PC-3 (cell line): ENCODE measurements at regions not wholly inside any gene's neighbourhood (a gene's known extent, or its start where the extent isn't known, plus 50 kb on each side); places are given as distances from the start of the nearest gene placed in this dataset.
A peak's percentile ranks its signal among the peaks of the same experiment; 100 is the strongest.

Source experiments
- ATAC-seq: fragments of 200-7000 bp; cut with Tn5 transposase; 2 replicates; pipeline ENCODE4 v1.9.1; 2020; ENCODE audit warnings: mild to moderate bottlenecking, moderate library complexity
- BruUV-seq: library from RNA; stranded (reverse); fragments of 400-500 nt; replicated peaks from 2 replicates; lab custom pipeline; 2021; lab: Mats Ljungman, UMichigan
- CTCF ChIA-PET: fragments of 300-600 bp; sonication (Branson Sonifier 250); formaldehyde crosslinking; loops from one replicate; lab custom pipeline; 2022; ENCODE audit warnings: antibody characterized with exemption; lab: Charles Lee
- POLR2A ChIA-PET: fragments of 300-600 bp; sonication (Branson Sonifier 250); formaldehyde crosslinking; loops from one replicate; lab custom pipeline; 2022; ENCODE audit warnings: antibody characterized with exemption; ENCODE audit not compliant: unreplicated experiment; lab: Charles Lee
- DNase-seq: peaks from one replicate; pipeline ENCODE4 v3.0.0-alpha.2; 2015
- H2AFZ ChIP-seq: fragments of 300-600 bp; sonication (generic); 2 replicates; pipeline ENCODE4 v1.6.0; 2016; ENCODE audit warnings: antibody characterized with exemption, low read length
- H3F3A ChIP-seq: fragments of 300-600 bp; sonication (generic); one replicate; pipeline ENCODE4 v1.6.0; 2017; ENCODE audit warnings: antibody characterized with exemption, low read length, control low read depth, mild to moderate bottlenecking; ENCODE audit not compliant: unreplicated experiment
- H3K27ac ChIP-seq: fragments of 300-600 bp; sonication (generic); 2 replicates; pipeline ENCODE4 v1.5.1; 2016; ENCODE audit warnings: mild to moderate bottlenecking, low read length
- H3K27me3 ChIP-seq: fragments of 300-600 bp; sonication (generic); 2 replicates; pipeline ENCODE4 v1.6.1; 2016; ENCODE audit warnings: low read length, mixed read lengths
- H3K36me3 ChIP-seq: fragments of 300-600 bp; sonication (generic); 2 replicates; pipeline ENCODE4 v1.6.1; 2016; ENCODE audit warnings: low read depth, mixed run types, low read length, mixed read lengths
- H3K4me1 ChIP-seq: fragments of 300-600 bp; sonication (generic); 2 replicates; pipeline ENCODE4 v1.5.1; 2016; ENCODE audit warnings: low read length; ENCODE audit not compliant: insufficient read depth
- H3K4me2 ChIP-seq: fragments of 300-600 bp; sonication (generic); 2 replicates; pipeline ENCODE4 v1.6.0; 2016; ENCODE audit warnings: low read length
- H3K4me3 ChIP-seq: fragments of 300-600 bp; sonication (generic); 2 replicates; pipeline ENCODE4 v1.5.1; 2016; ENCODE audit warnings: mild to moderate bottlenecking, low read length, mixed read lengths
- H3K79me2 ChIP-seq: fragments of 300-600 bp; sonication (generic); 2 replicates; pipeline ENCODE4 v1.6.1; 2017; ENCODE audit warnings: low read length, mixed read lengths
- H3K9ac ChIP-seq: fragments of 300-600 bp; sonication (generic); 2 replicates; pipeline ENCODE4 v1.6.0; 2016; ENCODE audit warnings: mild to moderate bottlenecking, low read length
- H3K9me2 ChIP-seq: fragments of 300-600 bp; sonication (generic); replicated peaks from 2 replicates; pipeline ENCODE4 v1.6.1; 2016; ENCODE audit warnings: mixed run types, low read length, mixed read lengths
- H3K9me3 ChIP-seq: fragments of 300-600 bp; sonication (generic); 2 replicates; pipeline ENCODE4 v1.6.1; 2016; ENCODE audit warnings: low read length, mixed read lengths
- H4K20me1 ChIP-seq: fragments of 300-600 bp; sonication (generic); 2 replicates; pipeline ENCODE4 v1.6.1; 2016; ENCODE audit warnings: low read length, mixed read lengths
- CTCF ChIP-seq: fragments of 300-600 bp; sonication (generic); conservative IDR thresholded peaks from 2 replicates; pipeline ENCODE4 v1.5.1; 2017; ENCODE audit warnings: antibody characterized with exemption, low read depth, mild to moderate bottlenecking, low read length
- EZH2 ChIP-seq: fragments of 300-600 bp; sonication (generic); IDR thresholded peaks from one replicate; pipeline ENCODE4 v1.6.1; 2017; ENCODE audit warnings: antibody characterized with exemption, mild to moderate bottlenecking, low read length; ENCODE audit not compliant: unreplicated experiment
- EZH2phosphoT487 ChIP-seq: fragments of 300-600 bp; sonication (generic); IDR thresholded peaks from 2 replicates; pipeline ENCODE4 v1.6.1; 2018; ENCODE audit warnings: mild to moderate bottlenecking, antibody characterized with exemption, low read length, borderline replicate concordance
- intact Hi-C: fragments of 100-400 bp; cut with micrococcal nuclease; formaldehyde crosslinking; loops from 2 replicates; pipeline ENCODE4 v1.9.0; 2023

- Histone ChIP-seq H2AFZ (no peak overlapping the region), H4K20me1 (no peaks in the 10 kb centered on the region), H3K4me3 (no peak overlapping the region), H3F3A (no peaks in the 10 kb centered on the region), H3K9me2 (no peaks in the 10 kb centered on the region), H3K36me3 (no peaks in the 10 kb centered on the region), H3K79me2 (no peaks in the 10 kb centered on the region), H3K27ac (no peak overlapping the region), H3K4me2 (no peak overlapping the region), H3K9me3 (no peaks in the 10 kb centered on the region), H3K4me1 (peaks cover 14% of the 10 kb centered on the region), H3K27me3 (no peaks in the 10 kb centered on the region), H3K9ac (no peak overlapping the region)
- ATAC-seq (no peak), DNase-seq (no peak)
- TF ChIP-seq EZH2 (no peak), CTCF (no peak), EZH2phosphoT487 (no peak)
- no TSS peak for BruUV-seq
- ChIA-PET POLR2A (no interaction called here), CTCF (no interaction called here)
- intact Hi-C loops, result loop anchor here (5.0 kb wide), 1 partner anchor 36 kb away; no protein-coding TSS in a partner anchor
These were observed 134.7 kb upstream of the FAT1 start for GRCh38 chr4:186858355-186858754.

GRCh38 chr4:186859420-186859819 lies 135.8 kb upstream of the FAT1 start:
- ATAC-seq, result no peak
- Histone ChIP-seq H3F3A (no peaks in the 10 kb centered on the region), H3K79me2 (no peaks in the 10 kb centered on the region), H3K9ac (no peak overlapping the region), H4K20me1 (no peaks in the 10 kb centered on the region), H3K4me1 (peaks cover 14% of the 10 kb centered on the region), H3K27ac (no peak overlapping the region), H3K4me3 (no peak overlapping the region), H3K9me3 (no peaks in the 10 kb centered on the region), H2AFZ (no peak overlapping the region), H3K27me3 (no peaks in the 10 kb centered on the region), H3K36me3 (no peaks in the 10 kb centered on the region), H3K4me2 (no peak overlapping the region), H3K9me2 (no peaks in the 10 kb centered on the region)
- intact Hi-C loops, result loop anchor here (5.0 kb wide), 1 partner anchor 37 kb away; no protein-coding TSS in a partner anchor
- ChIA-PET POLR2A (no interaction called here), CTCF (no interaction called here)
- no TSS peak for BruUV-seq
- TF ChIP-seq EZH2 (no peak), EZH2phosphoT487 (no peak), CTCF (no peak)
- DNase-seq, result no peak

DNA sequence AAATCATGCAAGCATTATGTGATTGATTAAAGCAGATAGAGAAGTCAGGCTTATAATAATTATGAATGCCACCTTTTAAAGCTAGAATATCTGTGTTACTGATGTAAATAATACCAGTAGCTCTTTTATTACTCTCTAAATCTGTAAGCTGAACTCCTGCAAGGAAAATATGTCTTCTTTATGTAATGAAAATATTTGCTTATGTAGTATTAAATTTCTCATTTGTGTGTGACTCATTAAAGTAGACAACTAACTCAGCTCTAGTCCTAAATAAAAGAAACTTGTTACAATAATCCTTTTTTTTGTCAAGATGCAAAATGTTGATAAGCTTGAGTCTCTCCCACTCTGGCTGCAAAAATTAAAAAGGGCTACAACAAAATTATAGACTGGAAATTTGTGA lies 137.7 kb upstream of the FAT1 start:
- TF ChIP-seq EZH2phosphoT487 (no peak), CTCF (no peak), EZH2 (no peak)
- POLR2A ChIA-PET, result no interaction called here
- Histone ChIP-seq H3F3A (no peaks in the 10 kb centered on the region), H3K9me2 (no peaks in the 10 kb centered on the region), H2AFZ (no peak overlapping the region), H3K79me2 (no peaks in the 10 kb centered on the region), H3K27ac (no peak overlapping the region), H3K9me3 (no peaks in the 10 kb centered on the region), H3K4me3 (no peak overlapping the region), H4K20me1 (no peaks in the 10 kb centered on the region), H3K4me2 (0 out of 2 replicates have a peak overlapping the region, but pooled peaks have one; percentile 29), H3K36me3 (no peaks in the 10 kb centered on the region), H3K9ac (no peak overlapping the region), H3K27me3 (no peaks in the 10 kb centered on the region), H3K4me1 (peaks cover 14% of the 10 kb centered on the region)
- intact Hi-C loops, result loop anchor here (1.0 kb wide), 1 partner anchor 68 kb away; no protein-coding TSS in a partner anchor
- BruUV-seq, result no TSS peak
- CTCF ChIA-PET, result no interaction called here
- ATAC-seq (peak; percentile 87), DNase-seq (peak; percentile 41)
